GM23338 (cell line): ENCODE measurements at regions not wholly inside any gene's neighbourhood (a gene's known extent, or its start where the extent isn't known, plus 50 kb on each side); places are given as distances from the start of the nearest gene placed in this dataset.

ENCODE experiments used
- ATAC-seq: fragments of 200-7000 bp; cut with Tn5 transposase; 3 replicates; pipeline ENCODE4 v1.9.1; 2020
- DNase-seq: peaks from one replicate; pipeline ENCODE4 v3.0.0-alpha.2; 2015; ENCODE audit warnings: low spot score
- H2AFZ ChIP-seq: fragments of 200-600 bp; sonication (generic); 2 replicates; pipeline ENCODE4 v1.8.0; 2016; ENCODE audit warnings: antibody characterized with exemption, mild to moderate bottlenecking, moderate library complexity
- H3F3A ChIP-seq: fragments of 200-600 bp; sonication (generic); replicated peaks from 2 replicates; pipeline ENCODE4 v1.8.0; 2017; ENCODE audit warnings: antibody characterized with exemption, mixed run types, low read depth
- H3K27ac ChIP-seq: fragments of 200-600 bp; sonication (generic); 2 replicates; pipeline ENCODE4 v1.6.1; 2016; ENCODE audit warnings: low read depth
- H3K27me3 ChIP-seq: fragments of 200-600 bp; sonication (generic); 2 replicates; pipeline ENCODE4 v1.8.0; 2016; ENCODE audit warnings: mild to moderate bottlenecking, mixed run types, moderate library complexity; ENCODE audit not compliant: insufficient read depth
- H3K36me3 ChIP-seq: fragments of 200-600 bp; sonication (generic); 2 replicates; pipeline ENCODE4 v1.8.0; 2016; ENCODE audit warnings: mild to moderate bottlenecking; ENCODE audit not compliant: insufficient read depth
- H3K4me1 ChIP-seq: fragments of 200-600 bp; sonication (generic); 2 replicates; pipeline ENCODE4 v1.8.0; 2016; ENCODE audit warnings: mild to moderate bottlenecking, moderate library complexity; ENCODE audit not compliant: insufficient read depth
- H3K4me2 ChIP-seq: fragments of 200-600 bp; sonication (generic); 2 replicates; pipeline ENCODE4 v1.7.1; 2017; ENCODE audit warnings: mixed run types
- H3K4me3 ChIP-seq: fragments of 200-600 bp; sonication (generic); 2 replicates; pipeline ENCODE4 v1.6.1; 2016; ENCODE audit warnings: mixed run types
- H3K79me2 ChIP-seq: fragments of 200-600 bp; sonication (generic); replicated peaks from 2 replicates; pipeline ENCODE4 v1.8.0; 2017; ENCODE audit warnings: mild to moderate bottlenecking; ENCODE audit not compliant: insufficient read depth
- H3K9me2 ChIP-seq: fragments of 200-600 bp; sonication (generic); 2 replicates; pipeline ENCODE4 v1.8.0; 2017; ENCODE audit not compliant: insufficient read depth
- H4K20me1 ChIP-seq: fragments of 200-600 bp; sonication (generic); replicated peaks from 2 replicates; pipeline ENCODE4 v1.8.0; 2017; ENCODE audit warnings: mild to moderate bottlenecking; ENCODE audit not compliant: insufficient read depth
- H3K27ac Mint-ChIP-seq: 2 replicates; pipeline ENCODE4 v1.8.0; 2020; ENCODE audit warnings: inconsistent platforms, mild to moderate bottlenecking, moderate library complexity, mixed read lengths
- H3K27me3 Mint-ChIP-seq: 3 replicates; pipeline ENCODE4 v1.8.0; 2022; ENCODE audit warnings: low read depth, mild to moderate bottlenecking, moderate library complexity, mixed read lengths, inconsistent platforms; ENCODE audit not compliant: insufficient read depth, poor library complexity
- H3K36me3 Mint-ChIP-seq: 3 replicates; pipeline ENCODE4 v1.8.0; 2021; ENCODE audit warnings: low read depth, mild to moderate bottlenecking, inconsistent platforms, moderate library complexity, mixed read lengths
- H3K4me1 Mint-ChIP-seq: 3 replicates; pipeline ENCODE4 v1.8.0; 2020; ENCODE audit warnings: mild to moderate bottlenecking, inconsistent platforms, mixed read lengths
- H3K4me3 Mint-ChIP-seq: 3 replicates; pipeline ENCODE4 v1.8.0; 2021; ENCODE audit warnings: moderate library complexity, mild to moderate bottlenecking, inconsistent platforms, mixed read lengths
- H3K9me3 Mint-ChIP-seq: 3 replicates; pipeline ENCODE4 v1.8.0; 2020; ENCODE audit warnings: moderate library complexity, mild to moderate bottlenecking, inconsistent platforms, mixed read lengths
- CREB1 ChIP-seq: fragments of 250-450 bp; sonication (Bioruptor Pico); IDR thresholded peaks from 2 replicates; pipeline ENCODE4 v1.5.0; 2020; ENCODE audit warnings: low read depth, mild to moderate bottlenecking, moderate library complexity
- EZH2 ChIP-seq: fragments of 200-600 bp; sonication (generic); IDR thresholded peaks from one replicate; pipeline ENCODE4 v1.8.0; 2017; ENCODE audit warnings: antibody characterized with exemption, mild to moderate bottlenecking, low read depth; ENCODE audit not compliant: unreplicated experiment
- EZH2phosphoT487 ChIP-seq: fragments of 200-600 bp; sonication (generic); IDR thresholded peaks from one replicate; pipeline ENCODE4 v1.8.1; 2018; ENCODE audit warnings: antibody characterized with exemption; ENCODE audit not compliant: unreplicated experiment
- JUNB ChIP-seq: IDR thresholded peaks from one replicate; pipeline ENCODE4 v1.6.1; 2016; ENCODE audit warnings: antibody characterized with exemption; ENCODE audit not compliant: unreplicated experiment
- NANOG ChIP-seq: IDR thresholded peaks from 2 replicates; pipeline ENCODE4 v1.6.1; 2016; ENCODE audit warnings: antibody characterized with exemption, borderline replicate concordance
- POLR2AphosphoS5 ChIP-seq: IDR thresholded peaks from 2 replicates; pipeline ENCODE4 v1.6.1; 2016; ENCODE audit warnings: antibody characterized with exemption, low read depth
- STAT1 ChIP-seq: IDR thresholded peaks from one replicate; pipeline ENCODE4 v1.6.1; 2016; ENCODE audit warnings: antibody characterized with exemption; ENCODE audit not compliant: unreplicated experiment
- ZNF114 ChIP-seq: fragments of 250-450 bp; sonication (Bioruptor Pico); IDR thresholded peaks from 2 replicates; pipeline ENCODE4 v1.5.0; 2020; ENCODE audit warnings: mild to moderate bottlenecking, moderate library complexity
- ZNF331 ChIP-seq: fragments of 250-450 bp; sonication (Bioruptor Pico); IDR thresholded peaks from 2 replicates; pipeline ENCODE4 v1.5.0; 2020; ENCODE audit warnings: low read depth, mild to moderate bottlenecking, moderate library complexity
- TF ChIP-seq, protein P1 (sequence below), 2 experiments: fragments of 200-600 bp in 1 of 2; sonication (generic) in 1 of 2; conservative IDR thresholded peaks; 2 replicates each; pipeline versions ENCODE4 v1.5.1 to v1.6.1; 2016 to 2017; ENCODE audit warnings: antibody characterized with exemption in 2 of 2, low read depth in 2 of 2, mild to moderate bottlenecking in 2 of 2, moderate library complexity in 1 of 2
- TF ChIP-seq, protein P2 (sequence below): IDR thresholded peaks from 2 replicates; pipeline ENCODE4 v1.6.1; 2016; ENCODE audit warnings: antibody characterized with exemption
- TF ChIP-seq, protein P3 (sequence below): IDR thresholded peaks from one replicate; pipeline ENCODE4 v1.6.1; 2018; ENCODE audit warnings: antibody characterized with exemption; ENCODE audit not compliant: unreplicated experiment
- TF ChIP-seq, protein P4 (sequence below): fragments of 250-450 bp; sonication (Bioruptor Pico); IDR thresholded peaks from 2 replicates; pipeline ENCODE4 v1.5.0; 2020; ENCODE audit warnings: mild to moderate bottlenecking, moderate library complexity

DNA sequence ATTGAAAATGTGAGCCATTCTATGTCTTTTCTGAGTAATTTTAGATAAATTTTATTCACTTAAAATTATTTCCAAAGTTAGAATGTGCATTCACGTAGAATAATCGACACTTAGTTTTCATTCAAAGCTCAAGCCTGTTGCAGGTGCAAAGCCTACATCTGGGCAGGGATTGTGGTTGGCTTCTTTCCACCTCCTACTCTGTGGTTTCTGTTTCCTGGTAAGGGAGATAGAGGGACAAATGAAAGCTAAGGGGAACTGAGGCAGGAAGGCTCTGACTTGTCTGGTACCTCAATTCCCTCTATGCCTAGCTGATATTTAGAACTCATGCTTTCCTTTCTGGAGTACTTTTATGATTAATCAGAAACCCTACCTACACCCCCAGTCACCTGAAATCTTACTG, 251.2 kb upstream of the DPYD start:
- no peak overlapping the region for H3K4me2 ChIP-seq
- H3K4me3 ChIP-seq: no peak overlapping the region
- TF ChIP-seq EZH2phosphoT487 (no peak), ZNF114 (no peak), POLR2AphosphoS5 (no peak), STAT1 (no peak), JUNB (no peak), NANOG (no peak), CREB1 (CRISPR knock-in tag) (no peak), ZNF331 (no peak), EZH2 (no peak)
- TF ChIP-seq, protein P1, sequence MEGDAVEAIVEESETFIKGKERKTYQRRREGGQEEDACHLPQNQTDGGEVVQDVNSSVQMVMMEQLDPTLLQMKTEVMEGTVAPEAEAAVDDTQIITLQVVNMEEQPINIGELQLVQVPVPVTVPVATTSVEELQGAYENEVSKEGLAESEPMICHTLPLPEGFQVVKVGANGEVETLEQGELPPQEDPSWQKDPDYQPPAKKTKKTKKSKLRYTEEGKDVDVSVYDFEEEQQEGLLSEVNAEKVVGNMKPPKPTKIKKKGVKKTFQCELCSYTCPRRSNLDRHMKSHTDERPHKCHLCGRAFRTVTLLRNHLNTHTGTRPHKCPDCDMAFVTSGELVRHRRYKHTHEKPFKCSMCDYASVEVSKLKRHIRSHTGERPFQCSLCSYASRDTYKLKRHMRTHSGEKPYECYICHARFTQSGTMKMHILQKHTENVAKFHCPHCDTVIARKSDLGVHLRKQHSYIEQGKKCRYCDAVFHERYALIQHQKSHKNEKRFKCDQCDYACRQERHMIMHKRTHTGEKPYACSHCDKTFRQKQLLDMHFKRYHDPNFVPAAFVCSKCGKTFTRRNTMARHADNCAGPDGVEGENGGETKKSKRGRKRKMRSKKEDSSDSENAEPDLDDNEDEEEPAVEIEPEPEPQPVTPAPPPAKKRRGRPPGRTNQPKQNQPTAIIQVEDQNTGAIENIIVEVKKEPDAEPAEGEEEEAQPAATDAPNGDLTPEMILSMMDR (conservative IDR thresholded peaks at IDR 0.05; ENCODE audit: low read depth in 2 of 2): no peak
- TF ChIP-seq, protein P2, sequence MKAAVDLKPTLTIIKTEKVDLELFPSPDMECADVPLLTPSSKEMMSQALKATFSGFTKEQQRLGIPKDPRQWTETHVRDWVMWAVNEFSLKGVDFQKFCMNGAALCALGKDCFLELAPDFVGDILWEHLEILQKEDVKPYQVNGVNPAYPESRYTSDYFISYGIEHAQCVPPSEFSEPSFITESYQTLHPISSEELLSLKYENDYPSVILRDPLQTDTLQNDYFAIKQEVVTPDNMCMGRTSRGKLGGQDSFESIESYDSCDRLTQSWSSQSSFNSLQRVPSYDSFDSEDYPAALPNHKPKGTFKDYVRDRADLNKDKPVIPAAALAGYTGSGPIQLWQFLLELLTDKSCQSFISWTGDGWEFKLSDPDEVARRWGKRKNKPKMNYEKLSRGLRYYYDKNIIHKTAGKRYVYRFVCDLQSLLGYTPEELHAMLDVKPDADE: no peak
- TF ChIP-seq, protein P3, sequence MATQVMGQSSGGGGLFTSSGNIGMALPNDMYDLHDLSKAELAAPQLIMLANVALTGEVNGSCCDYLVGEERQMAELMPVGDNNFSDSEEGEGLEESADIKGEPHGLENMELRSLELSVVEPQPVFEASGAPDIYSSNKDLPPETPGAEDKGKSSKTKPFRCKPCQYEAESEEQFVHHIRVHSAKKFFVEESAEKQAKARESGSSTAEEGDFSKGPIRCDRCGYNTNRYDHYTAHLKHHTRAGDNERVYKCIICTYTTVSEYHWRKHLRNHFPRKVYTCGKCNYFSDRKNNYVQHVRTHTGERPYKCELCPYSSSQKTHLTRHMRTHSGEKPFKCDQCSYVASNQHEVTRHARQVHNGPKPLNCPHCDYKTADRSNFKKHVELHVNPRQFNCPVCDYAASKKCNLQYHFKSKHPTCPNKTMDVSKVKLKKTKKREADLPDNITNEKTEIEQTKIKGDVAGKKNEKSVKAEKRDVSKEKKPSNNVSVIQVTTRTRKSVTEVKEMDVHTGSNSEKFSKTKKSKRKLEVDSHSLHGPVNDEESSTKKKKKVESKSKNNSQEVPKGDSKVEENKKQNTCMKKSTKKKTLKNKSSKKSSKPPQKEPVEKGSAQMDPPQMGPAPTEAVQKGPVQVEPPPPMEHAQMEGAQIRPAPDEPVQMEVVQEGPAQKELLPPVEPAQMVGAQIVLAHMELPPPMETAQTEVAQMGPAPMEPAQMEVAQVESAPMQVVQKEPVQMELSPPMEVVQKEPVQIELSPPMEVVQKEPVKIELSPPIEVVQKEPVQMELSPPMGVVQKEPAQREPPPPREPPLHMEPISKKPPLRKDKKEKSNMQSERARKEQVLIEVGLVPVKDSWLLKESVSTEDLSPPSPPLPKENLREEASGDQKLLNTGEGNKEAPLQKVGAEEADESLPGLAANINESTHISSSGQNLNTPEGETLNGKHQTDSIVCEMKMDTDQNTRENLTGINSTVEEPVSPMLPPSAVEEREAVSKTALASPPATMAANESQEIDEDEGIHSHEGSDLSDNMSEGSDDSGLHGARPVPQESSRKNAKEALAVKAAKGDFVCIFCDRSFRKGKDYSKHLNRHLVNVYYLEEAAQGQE: no peak
- TF ChIP-seq, protein P4, sequence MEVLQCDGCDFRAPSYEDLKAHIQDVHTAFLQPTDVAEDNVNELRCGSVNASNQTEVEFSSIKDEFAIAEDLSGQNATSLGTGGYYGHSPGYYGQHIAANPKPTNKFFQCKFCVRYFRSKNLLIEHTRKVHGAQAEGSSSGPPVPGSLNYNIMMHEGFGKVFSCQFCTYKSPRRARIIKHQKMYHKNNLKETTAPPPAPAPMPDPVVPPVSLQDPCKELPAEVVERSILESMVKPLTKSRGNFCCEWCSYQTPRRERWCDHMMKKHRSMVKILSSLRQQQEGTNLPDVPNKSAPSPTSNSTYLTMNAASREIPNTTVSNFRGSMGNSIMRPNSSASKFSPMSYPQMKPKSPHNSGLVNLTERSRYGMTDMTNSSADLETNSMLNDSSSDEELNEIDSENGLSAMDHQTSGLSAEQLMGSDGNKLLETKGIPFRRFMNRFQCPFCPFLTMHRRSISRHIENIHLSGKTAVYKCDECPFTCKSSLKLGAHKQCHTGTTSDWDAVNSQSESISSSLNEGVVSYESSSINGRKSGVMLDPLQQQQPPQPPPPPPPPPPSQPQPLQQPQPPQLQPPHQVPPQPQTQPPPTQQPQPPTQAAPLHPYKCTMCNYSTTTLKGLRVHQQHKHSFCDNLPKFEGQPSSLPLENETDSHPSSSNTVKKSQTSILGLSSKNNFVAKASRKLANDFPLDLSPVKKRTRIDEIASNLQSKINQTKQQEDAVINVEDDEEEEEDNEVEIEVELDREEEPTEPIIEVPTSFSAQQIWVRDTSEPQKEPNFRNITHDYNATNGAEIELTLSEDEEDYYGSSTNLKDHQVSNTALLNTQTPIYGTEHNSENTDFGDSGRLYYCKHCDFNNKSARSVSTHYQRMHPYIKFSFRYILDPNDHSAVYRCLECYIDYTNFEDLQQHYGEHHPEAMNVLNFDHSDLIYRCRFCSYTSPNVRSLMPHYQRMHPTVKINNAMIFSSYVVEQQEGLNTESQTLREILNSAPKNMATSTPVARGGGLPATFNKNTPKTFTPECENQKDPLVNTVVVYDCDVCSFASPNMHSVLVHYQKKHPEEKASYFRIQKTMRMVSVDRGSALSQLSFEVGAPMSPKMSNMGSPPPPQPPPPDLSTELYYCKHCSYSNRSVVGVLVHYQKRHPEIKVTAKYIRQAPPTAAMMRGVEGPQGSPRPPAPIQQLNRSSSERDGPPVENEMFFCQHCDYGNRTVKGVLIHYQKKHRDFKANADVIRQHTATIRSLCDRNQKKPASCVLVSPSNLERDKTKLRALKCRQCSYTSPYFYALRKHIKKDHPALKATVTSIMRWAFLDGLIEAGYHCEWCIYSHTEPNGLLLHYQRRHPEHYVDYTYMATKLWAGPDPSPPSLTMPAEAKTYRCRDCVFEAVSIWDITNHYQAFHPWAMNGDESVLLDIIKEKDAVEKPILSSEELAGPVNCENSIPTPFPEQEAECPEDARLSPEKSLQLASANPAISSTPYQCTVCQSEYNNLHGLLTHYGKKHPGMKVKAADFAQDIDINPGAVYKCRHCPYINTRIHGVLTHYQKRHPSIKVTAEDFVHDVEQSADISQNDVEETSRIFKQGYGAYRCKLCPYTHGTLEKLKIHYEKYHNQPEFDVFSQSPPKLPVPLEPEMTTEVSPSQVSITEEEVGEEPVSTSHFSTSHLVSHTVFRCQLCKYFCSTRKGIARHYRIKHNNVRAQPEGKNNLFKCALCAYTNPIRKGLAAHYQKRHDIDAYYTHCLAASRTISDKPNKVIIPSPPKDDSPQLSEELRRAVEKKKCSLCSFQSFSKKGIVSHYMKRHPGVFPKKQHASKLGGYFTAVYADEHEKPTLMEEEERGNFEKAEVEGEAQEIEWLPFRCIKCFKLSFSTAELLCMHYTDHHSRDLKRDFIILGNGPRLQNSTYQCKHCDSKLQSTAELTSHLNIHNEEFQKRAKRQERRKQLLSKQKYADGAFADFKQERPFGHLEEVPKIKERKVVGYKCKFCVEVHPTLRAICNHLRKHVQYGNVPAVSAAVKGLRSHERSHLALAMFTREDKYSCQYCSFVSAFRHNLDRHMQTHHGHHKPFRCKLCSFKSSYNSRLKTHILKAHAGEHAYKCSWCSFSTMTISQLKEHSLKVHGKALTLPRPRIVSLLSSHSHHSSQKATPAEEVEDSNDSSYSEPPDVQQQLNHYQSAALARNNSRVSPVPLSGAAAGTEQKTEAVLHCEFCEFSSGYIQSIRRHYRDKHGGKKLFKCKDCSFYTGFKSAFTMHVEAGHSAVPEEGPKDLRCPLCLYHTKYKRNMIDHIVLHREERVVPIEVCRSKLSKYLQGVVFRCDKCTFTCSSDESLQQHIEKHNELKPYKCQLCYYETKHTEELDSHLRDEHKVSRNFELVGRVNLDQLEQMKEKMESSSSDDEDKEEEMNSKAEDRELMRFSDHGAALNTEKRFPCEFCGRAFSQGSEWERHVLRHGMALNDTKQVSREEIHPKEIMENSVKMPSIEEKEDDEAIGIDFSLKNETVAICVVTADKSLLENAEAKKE (CRISPR knock-in tag): no peak
- no peaks in the 10 kb centered on the region for H3K36me3 ChIP-seq
- Mint-ChIP-seq H3K9me3 (no peaks in the 10 kb centered on the region), H3K27ac (no peak overlapping the region), H3K4me3 (no peak overlapping the region), H3K27me3 (peaks cover 1% of the 10 kb centered on the region), H3K36me3 (no peaks in the 10 kb centered on the region), H3K4me1 (0 out of 3 replicates have a peak, but pooled peaks cover 3% of the 10 kb centered on the region)
- ATAC-seq: no peak
- H4K20me1 ChIP-seq: no peaks in the 10 kb centered on the region
- DNase-seq: no peak
- H3K4me1 ChIP-seq: no peaks in the 10 kb centered on the region
- no peak overlapping the region for H2AFZ ChIP-seq
- no peaks in the 10 kb centered on the region for H3F3A ChIP-seq
- H3K27me3 ChIP-seq: no peaks in the 10 kb centered on the region
- no peaks in the 10 kb centered on the region for H3K79me2 ChIP-seq
- no peaks in the 10 kb centered on the region for H3K9me2 ChIP-seq
- H3K27ac ChIP-seq: no peak overlapping the region
